MV-4-11 (cell line): ENCODE measurements at regions not wholly inside any gene's neighbourhood (a gene's known extent, or its start where the extent isn't known, plus 50 kb on each side); places are given as distances from the start of the nearest gene placed in this dataset.
"Not testable (repeated sequence)": the region's sequence is repeated elsewhere in the genome, so short reads cannot be mapped to it uniquely, and the experiment has no call there.

ENCODE experiments used
- DNase-seq: peaks from one replicate; lab custom pipeline; 2025; lab: John Stamatoyannopoulos, UW

- no peak for DNase-seq
Observed at GRCh38 chr5:57002959-57003485, 51.1 kb upstream of the MIER3 start.

DNA sequence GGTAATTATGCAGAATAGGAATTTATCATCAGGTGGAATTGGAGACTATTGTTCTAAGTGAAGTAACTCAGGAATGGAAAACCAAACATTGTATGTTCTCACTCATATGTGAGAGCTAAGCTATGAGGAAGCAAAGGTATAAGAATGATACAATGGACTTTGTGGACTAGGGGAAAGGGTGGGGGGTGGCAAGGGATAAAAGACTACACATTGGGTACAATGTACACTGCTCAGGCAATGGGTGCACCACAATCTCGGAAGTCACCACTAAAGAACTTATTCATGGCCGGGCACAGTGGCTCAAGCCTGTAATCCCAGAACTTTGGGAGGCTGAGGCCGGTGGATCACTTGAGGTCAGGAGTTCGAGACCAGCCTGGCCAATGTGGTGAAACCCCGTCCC lies 51.6 kb upstream of the MIER3 start:
- not testable (repeated sequence) for DNase-seq

GRCh38 chr5:57004800-57005199 lies 52.9 kb upstream of the MIER3 start:
- DNase-seq: no peak

DNA sequence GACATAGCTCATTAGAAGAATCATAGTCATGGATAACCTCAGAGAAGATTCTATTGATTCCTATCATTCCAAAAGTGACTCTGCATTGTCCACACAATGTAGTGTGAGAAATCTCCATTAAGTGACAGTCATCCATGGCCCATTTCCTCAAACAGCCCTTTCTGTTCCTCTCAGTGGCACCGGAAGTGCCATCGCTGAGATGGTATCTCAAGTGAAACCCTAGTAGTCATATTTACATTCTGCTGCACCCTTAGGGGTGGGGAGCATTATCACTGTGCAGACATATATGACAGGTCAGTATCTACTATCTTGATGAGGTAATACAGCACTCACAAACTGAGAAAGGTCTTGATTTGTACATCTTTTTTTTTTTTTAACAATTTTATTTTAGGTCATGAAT lies 55.4 kb upstream of the MIER3 start:
- peak; percentile 87 for DNase-seq

- DNase-seq: no peak
Observed at GRCh38 chr5:57009811-57010210, 57.9 kb upstream of the MIER3 start.

DNA sequence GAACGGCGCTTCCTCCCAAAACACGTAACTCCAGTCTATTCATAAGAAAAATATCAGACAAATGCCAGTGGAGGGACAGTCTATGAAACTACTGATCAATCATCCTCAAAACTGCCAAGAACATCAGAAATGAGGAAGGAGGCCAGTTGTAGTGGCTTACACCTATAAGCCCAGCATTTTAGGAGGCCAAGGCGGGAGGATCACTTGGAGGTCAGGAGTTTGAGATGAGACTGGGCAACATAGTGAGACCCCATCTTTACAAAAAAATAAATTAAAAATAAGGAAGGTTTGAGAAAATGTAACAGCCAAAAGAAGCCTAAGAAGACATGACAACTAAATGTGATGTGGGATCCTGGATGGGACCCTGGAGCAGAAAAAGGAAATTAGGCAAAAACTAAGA lies 58.9 kb upstream of the MIER3 start:
- no peak for DNase-seq

DNA sequence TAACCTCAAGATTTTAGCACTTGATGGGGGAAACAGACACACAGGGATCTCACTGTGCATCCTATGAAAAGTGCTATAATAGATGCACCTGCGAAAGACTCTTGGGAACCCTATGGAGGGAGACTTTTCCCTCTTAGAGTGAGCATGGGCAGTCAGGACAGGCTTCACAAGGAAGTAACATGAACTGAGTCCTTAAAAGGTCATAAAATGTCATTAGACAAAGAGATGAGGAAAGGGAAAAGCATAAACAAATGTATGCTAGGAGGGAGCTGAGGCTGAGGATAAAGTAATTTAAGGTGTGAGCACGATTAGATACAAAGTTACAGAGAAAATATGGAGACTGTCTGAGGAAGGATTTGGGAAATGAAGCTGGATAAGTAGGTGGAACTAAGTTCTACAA lies 60.6 kb upstream of the MIER3 start:
- no peak for DNase-seq

DNA sequence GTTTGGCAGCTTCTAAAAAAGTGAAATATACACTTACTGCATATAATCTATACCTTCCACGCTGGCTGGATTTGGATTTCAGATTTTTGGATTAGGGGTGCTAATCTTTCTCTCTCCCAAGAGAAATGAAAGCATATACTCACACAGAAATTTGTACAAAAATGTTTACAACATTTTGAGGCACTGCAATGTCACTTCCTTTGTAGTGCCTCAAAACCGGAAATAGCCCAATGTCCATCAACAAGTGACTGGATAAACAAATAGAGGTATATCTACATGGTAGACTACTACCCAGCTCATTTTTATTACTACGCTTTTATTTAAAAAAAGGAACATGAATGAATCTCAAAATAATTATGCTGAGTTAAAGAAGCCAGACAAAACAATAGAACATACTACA lies 74.0 kb upstream of the MIER3 start:
- no peak for DNase-seq

DNA sequence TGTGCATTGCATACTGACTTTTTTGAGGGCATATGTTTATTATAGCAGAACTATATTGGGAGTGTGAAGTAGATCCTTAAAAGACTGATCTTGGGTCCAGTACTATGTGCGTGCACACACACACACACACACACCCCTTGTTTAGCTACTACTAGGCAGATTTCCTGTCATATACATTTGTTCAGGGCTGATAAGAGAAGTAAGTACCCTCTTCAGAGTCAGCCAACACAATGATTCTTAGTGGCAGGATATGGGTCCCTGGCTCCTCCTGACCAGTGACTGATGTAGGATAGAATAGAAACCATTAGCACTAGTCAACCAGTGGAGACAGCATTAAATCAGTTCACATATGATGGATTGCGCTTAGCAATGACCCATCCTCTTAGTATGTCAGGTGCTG lies 76.2 kb upstream of the MIER3 start:
- DNase-seq: no peak

GRCh38 chr5:57032151-57032551 lies 80.2 kb upstream of the MIER3 start:
- DNase-seq: peak; percentile 25

DNA sequence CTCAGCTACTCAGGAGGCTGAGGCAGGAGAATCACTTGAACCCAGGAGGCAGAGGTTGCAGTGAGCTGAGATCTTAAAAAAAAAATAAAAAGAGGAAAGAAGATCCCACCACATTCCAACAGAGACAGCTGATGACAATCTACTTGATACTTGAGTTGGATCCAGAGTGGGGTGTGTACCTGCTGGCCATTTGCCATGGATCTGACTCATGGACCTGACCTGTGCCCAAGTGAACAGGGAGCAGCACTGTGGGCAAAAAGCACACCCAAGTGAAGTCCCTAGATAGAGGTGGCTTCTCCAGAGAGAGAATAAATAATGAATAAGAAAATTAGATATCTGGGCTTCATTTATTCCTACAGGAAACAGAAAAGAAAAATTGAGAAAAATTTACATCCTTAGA lies 81.2 kb upstream of the MIER3 start:
- DNase-seq: no peak

- DNase-seq: no peak
Observed at GRCh38 chr5:57033503-57033902, 81.6 kb upstream of the MIER3 start.

DNA sequence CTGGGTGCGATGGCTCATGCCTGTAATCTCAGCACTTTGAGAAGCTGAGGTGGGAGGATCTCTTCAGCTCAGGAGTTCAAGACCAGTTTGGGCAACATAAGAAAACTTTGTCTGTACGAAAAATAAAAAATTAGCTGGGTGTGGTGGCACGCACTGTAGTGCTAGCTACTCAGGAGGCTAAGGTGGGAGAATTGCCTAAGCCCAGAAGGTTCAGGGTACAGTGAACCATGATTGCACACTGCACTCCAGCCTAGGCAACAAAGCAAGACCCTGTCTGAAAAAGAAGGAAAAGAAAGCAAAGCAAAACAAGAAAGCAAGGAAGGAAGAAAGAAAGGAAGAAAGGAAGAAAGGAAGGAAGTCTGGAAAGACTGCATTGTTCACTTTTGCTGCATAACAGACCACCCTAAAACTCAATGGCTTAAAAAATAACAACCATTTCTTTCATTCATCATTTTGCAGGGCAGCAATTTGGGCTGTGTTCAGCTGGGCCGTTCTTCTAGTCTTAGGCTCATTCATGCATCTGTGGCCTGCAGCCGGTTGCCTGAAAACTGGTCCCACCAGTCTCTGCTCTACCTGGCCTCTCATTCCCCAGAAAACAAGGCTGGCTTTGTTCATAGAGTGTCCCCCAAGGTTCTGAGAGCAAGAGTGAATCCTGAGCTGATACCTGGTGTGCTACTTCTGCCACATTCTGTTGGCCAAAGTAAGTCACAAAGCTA lies 82.4 kb upstream of the MIER3 start:
- no peak for DNase-seq

DNA sequence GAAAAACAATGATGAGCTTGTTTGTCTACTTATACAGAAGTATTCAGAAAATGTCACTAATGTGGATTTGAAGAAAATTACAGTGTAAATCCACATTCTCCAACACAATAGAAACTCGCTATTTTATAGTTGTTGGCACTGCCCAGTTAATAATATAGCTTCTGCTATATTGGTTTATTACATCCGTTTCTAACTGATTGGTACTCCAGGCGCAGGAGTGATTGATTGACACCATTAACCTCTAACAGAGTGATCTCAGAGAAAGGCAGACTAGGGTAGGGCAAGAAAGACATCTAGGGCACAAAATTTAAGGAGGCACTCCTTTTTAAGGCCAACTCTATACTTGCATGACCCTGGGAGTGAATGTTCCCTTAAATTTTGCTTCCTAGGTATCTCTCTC lies 84.0 kb upstream of the MIER3 start:
- DNase-seq: no peak

DNA sequence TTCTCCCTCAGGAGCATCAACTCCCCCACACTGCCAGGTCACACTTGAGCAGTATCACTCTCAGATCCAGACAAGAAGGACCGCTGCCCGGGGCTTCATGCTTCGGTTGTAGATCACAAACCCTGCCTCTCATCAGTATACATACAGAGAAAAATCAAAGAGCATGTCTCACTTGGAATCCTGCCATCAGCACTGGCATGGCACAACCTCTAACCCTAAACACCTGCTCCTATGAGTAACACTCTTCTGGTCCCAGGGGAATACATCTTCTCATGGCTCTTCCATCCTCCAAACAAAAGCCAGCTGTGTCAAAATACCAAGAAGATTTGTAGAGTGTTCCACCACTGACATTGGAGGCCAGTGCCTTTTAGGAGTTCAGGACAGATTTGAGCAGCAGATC lies 84.8 kb upstream of the MIER3 start:
- no peak for DNase-seq

GRCh38 chr5:57037355-57037754 lies 85.4 kb upstream of the MIER3 start:
- peak; percentile 11 for DNase-seq

- no peak for DNase-seq
Observed at GRCh38 chr5:57041570-57041969, 89.6 kb upstream of the MIER3 start.

GRCh38 chr5:57042524-57042931 lies 90.6 kb upstream of the MIER3 start:
- DNase-seq: no peak

GRCh38 chr5:57054135-57054534 lies 102.2 kb upstream of the MIER3 start:
- no peak for DNase-seq

- no peak for DNase-seq
Observed at GRCh38 chr5:57054671-57055070, 102.7 kb upstream of the MIER3 start.

GRCh38 chr5:57055731-57056130 lies 103.8 kb upstream of the MIER3 start:
- DNase-seq: no peak

GRCh38 chr5:57063773-57064172 lies 110.1 kb upstream of the GPBP1 start:
- no peak for DNase-seq

DNA sequence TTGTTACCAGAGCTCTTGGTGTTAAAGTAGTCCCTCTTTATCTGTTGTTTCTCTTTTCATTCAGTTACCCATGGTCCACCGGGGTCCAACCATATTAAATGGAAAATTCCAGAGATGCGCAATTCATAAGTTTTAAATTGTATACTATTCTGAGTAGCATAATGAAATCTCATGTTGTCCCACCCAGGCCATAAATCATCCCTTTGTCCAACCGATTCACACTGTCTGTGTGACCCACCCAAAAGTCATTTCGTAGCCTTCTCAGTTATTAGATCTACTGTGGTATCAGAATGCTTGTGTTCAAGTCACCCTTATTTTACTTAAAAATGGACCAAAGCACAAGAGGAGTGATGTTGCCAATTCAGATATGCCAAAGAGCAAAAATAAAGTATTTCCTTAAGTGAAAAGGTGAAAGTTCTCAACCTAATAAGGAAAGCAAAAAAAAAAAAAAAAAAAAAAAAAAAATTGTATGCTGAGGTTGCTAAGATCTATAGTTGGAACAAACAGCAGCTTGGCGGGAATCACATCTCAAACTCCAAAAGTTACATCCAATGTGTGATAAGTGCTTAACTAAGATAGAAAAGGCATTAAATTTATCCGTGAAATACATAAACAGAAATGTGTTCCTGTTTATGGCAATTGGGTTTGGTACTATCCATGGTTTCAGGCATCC lies 106.8 kb upstream of the GPBP1 start:
- DNase-seq: no peak

DNA sequence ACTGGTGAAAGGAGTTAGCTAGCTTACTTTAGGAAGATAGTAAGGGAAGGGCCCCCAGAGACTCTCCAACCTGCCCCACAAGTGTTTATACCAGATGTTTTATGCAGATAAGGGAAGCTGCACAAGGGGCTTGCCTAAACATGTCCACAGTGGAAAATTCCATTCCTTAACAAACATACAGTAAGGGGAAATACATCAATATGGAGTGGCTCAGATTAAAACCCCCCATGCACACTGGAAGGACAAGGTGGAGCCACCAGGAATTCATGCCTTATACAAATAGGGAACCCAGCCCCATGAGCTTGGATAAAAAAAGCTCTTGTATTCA lies 106.3 kb upstream of the GPBP1 start:
- no peak for DNase-seq
